ENCODE measurements at regions not wholly inside any gene's neighbourhood (a gene's known extent, or its start where the extent isn't known, plus 50 kb on each side); places are given as distances from the start of the nearest gene placed in this dataset.

DNA sequence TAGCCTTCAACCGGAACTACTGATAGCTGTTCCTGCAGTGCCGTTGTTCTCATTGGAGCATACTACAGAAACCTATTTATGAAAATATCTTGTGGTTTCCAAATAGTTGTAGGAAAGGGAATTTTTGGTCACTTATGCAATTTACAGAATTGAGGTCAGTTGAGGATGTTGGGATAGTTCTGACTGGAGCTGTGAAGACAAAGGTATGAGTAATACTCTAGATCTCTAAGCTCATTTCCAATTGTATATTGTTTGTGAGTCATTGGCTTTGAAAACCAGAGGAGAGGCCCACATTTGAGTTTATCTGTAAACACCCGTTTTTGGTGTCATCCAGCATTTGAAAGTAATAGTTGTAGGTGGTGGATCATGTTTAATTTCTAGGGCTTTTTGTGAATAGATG is 561.3 kb upstream of the WWC1 start:
- TF ChIP-seq, protein P1, sequence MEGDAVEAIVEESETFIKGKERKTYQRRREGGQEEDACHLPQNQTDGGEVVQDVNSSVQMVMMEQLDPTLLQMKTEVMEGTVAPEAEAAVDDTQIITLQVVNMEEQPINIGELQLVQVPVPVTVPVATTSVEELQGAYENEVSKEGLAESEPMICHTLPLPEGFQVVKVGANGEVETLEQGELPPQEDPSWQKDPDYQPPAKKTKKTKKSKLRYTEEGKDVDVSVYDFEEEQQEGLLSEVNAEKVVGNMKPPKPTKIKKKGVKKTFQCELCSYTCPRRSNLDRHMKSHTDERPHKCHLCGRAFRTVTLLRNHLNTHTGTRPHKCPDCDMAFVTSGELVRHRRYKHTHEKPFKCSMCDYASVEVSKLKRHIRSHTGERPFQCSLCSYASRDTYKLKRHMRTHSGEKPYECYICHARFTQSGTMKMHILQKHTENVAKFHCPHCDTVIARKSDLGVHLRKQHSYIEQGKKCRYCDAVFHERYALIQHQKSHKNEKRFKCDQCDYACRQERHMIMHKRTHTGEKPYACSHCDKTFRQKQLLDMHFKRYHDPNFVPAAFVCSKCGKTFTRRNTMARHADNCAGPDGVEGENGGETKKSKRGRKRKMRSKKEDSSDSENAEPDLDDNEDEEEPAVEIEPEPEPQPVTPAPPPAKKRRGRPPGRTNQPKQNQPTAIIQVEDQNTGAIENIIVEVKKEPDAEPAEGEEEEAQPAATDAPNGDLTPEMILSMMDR (IDR thresholded peaks at IDR 0.05 in 4 of 5, conservative IDR thresholded peaks at IDR 0.05 in 1 of 5) = no peak
- no peak for TF ChIP-seq POLR2A (IDR thresholded peaks at IDR 0.05)

Measured in gastrocnemius medialis (tissue), 4 donors.